K562 (cell line): ENCODE measurements at regions not wholly inside any gene's neighbourhood (a gene's known extent, or its start where the extent isn't known, plus 50 kb on each side); places are given as distances from the start of the nearest gene placed in this dataset.

Experiments used
- ATAC-seq: fragments of 200-7000 bp; cut with Tn5 transposase; 3 replicates; pipeline ENCODE4 v1.9.1; 2020; ENCODE audit warnings: moderate library complexity
- BruUV-seq: library from RNA; stranded (reverse); fragments of 400-500 nt; replicated peaks from 2 replicates; lab custom pipeline; 2021; lab: Mats Ljungman, UMichigan
- CTCF ChIA-PET: fragments of 300-600 bp; formaldehyde crosslinking; extraction: SDS; loops from one replicate; lab custom pipeline; 2021; ENCODE audit warnings: low intra/inter-chr PET ratio; lab: Yijun Ruan, JAX
- POLR2A ChIA-PET: fragments of 300-600, 350-650 bp; sonication (Branson Sonifier 250); formaldehyde crosslinking; extraction: SDS; loops from one replicate; lab custom pipeline; 2021; ENCODE audit warnings: antibody characterized with exemption, inconsistent platforms; lab: Yijun Ruan, JAX
- DNase-seq, 4 experiments: peaks; one replicate each; pipeline versions ENCODE4 v3.0.0 to v3.0.0-alpha.2; 2011 to 2018; ENCODE audit warnings: low spot score in 3 of 4, mixed read lengths in 3 of 4; ENCODE audit errors: extremely low read depth in 1 of 4
- FAIRE-seq: peaks from 2 replicates; lab custom pipeline; 2011; peaks lifted over from hg19 to GRCh38; lab: Jason Lieb, UNC
- H2AFZ ChIP-seq: 2 replicates; pipeline ENCODE4 v1.6.0; 2011; ENCODE audit warnings: low read depth, low read length, control low read depth, inconsistent platforms
- H3K27ac ChIP-seq: fragments of 200-600 bp; 3 replicates; pipeline ENCODE4 v1.8.0; 2011; ENCODE audit warnings: low read depth, mild to moderate bottlenecking, control low read depth, inconsistent platforms, low read length, moderate library complexity, mixed read lengths; ENCODE audit errors: extremely low read depth
- H3K27me3 ChIP-seq, 2 experiments: fragments of 300-600 bp in 1 of 2; 2 replicates in 1 of 2; 3 replicates in 1 of 2; pipeline versions ENCODE4 v1.6.0 to v1.8.0; 2011; ENCODE audit warnings: inconsistent platforms in 2 of 2, low read length in 2 of 2, mild to moderate bottlenecking in 1 of 2, mixed read lengths in 1 of 2, moderate library complexity in 1 of 2; ENCODE audit not compliant: control insufficient read depth in 2 of 2, insufficient read depth in 2 of 2
- H3K36me3 ChIP-seq: fragments of 300-600 bp; 3 replicates; pipeline ENCODE4 v1.8.0; 2011; ENCODE audit warnings: mild to moderate bottlenecking, low read length, inconsistent platforms; ENCODE audit not compliant: control insufficient read depth, insufficient read depth
- H3K4me1 ChIP-seq, 2 experiments: fragments of 200-600 bp in 1 of 2; replicated peaks in 1 of 2; 2 replicates in 1 of 2; 3 replicates in 1 of 2; pipeline versions ENCODE4 v1.5.1 to v1.8.0; 2011; ENCODE audit warnings: inconsistent platforms in 2 of 2, low read length in 2 of 2, mild to moderate bottlenecking in 1 of 2, mixed read lengths in 1 of 2, moderate library complexity in 1 of 2; ENCODE audit not compliant: control insufficient read depth in 2 of 2, insufficient read depth in 2 of 2
- H3K4me2 ChIP-seq: 2 replicates; pipeline ENCODE4 v1.6.1; 2011; ENCODE audit warnings: low read length, control low read depth, inconsistent platforms, mixed read lengths; ENCODE audit not compliant: insufficient read depth
- H3K4me3 ChIP-seq: fragments of 200-600 bp; sonication (generic), shearing (Covaris generic); 2 replicates; pipeline ENCODE4 v1.5.1; 2016; ENCODE audit warnings: control low read depth, inconsistent platforms
- H3K79me2 ChIP-seq: fragments of 200-600 bp; 3 replicates; pipeline ENCODE4 v1.8.0; 2011; ENCODE audit warnings: low read length, inconsistent platforms; ENCODE audit not compliant: control insufficient read depth, insufficient read depth
- H3K9ac ChIP-seq, 2 experiments: 2 replicates each; pipeline versions ENCODE4 v1.6.0 to v1.6.1; 2011; ENCODE audit warnings: low read depth in 2 of 2, low read length in 2 of 2, control low read depth in 1 of 2, inconsistent platforms in 1 of 2, mild to moderate bottlenecking in 1 of 2, mixed read lengths in 1 of 2; ENCODE audit not compliant: insufficient read depth in 1 of 2
- H3K9me1 ChIP-seq: one replicate; pipeline ENCODE4 v1.6.0; 2011; ENCODE audit warnings: inconsistent platforms, mild to moderate bottlenecking, low read length, moderate library complexity; ENCODE audit not compliant: control insufficient read depth, insufficient read depth
- H3K9me3 ChIP-seq: replicated peaks from 2 replicates; pipeline ENCODE4 v1.5.1; 2011; ENCODE audit warnings: low read depth, low read length, inconsistent platforms; ENCODE audit not compliant: control insufficient read depth, insufficient read depth
- H4K20me1 ChIP-seq: replicated peaks from 2 replicates; pipeline ENCODE4 v1.6.1; 2011; ENCODE audit warnings: low read length, inconsistent platforms, mixed read lengths; ENCODE audit not compliant: control insufficient read depth, insufficient read depth
- CREM ChIP-seq: IDR thresholded peaks from 2 replicates; pipeline ENCODE4 v1.6.1; 2014; ENCODE audit warnings: antibody characterized with exemption, low read depth
- DMBX1 ChIP-seq: fragments of 250-450 bp; sonication (Bioruptor Pico); IDR thresholded peaks from 2 replicates; pipeline ENCODE4 v1.8.0; 2022; ENCODE audit warnings: inconsistent platforms, mild to moderate bottlenecking, moderate library complexity, borderline replicate concordance
- DPF2 ChIP-seq: fragments of 450-650 bp; IDR thresholded peaks from 2 replicates; pipeline ENCODE4 v1.6.1; 2016
- EZH2 ChIP-seq: IDR thresholded peaks from 2 replicates; pipeline ENCODE4 v1.6.1; 2012; ENCODE audit warnings: low read depth, mild to moderate bottlenecking, inconsistent platforms, low read length, borderline replicate concordance
- FOXK1 ChIP-seq: sonication (generic); formaldehyde crosslinking; IDR thresholded peaks from 2 replicates; pipeline ENCODE4 v1.8.0; 2022; ENCODE audit warnings: missing genetic modification reagents, mild to moderate bottlenecking, borderline replicate concordance
- FOXM1 ChIP-seq, 2 experiments: fragments of 450-650 bp in 1 of 2; sonication (generic) in 1 of 2; formaldehyde crosslinking in 1 of 2; IDR thresholded peaks; 2 replicates each; pipeline versions ENCODE4 v1.6.1 to v1.9.0; 2017 to 2022; ENCODE audit warnings: low read depth in 2 of 2, mild to moderate bottlenecking in 2 of 2, missing genetic modification reagents in 1 of 2, moderate library complexity in 1 of 2
- HIVEP1 ChIP-seq: fragments of 250-450 bp; sonication (Bioruptor Pico); IDR thresholded peaks from 2 replicates; pipeline ENCODE4 v1.4.0; 2020; ENCODE audit warnings: mild to moderate bottlenecking
- HNRNPL ChIP-seq: fragments of 200-400 bp; formaldehyde crosslinking; IDR thresholded peaks from 2 replicates; pipeline ENCODE4 v1.6.1; 2017; ENCODE audit warnings: low read depth, mild to moderate bottlenecking, low read length
- NFE2L1 ChIP-seq: fragments of 450-650 bp; IDR thresholded peaks from 2 replicates; pipeline ENCODE4 v1.6.1; 2016; ENCODE audit warnings: missing genetic modification characterization, low read depth, mild to moderate bottlenecking, missing compliant biosample characterization, moderate library complexity, borderline replicate concordance
- NRF1 ChIP-seq, 2 experiments: fragments of 450-650 bp; IDR thresholded peaks in 1 of 2; conservative IDR thresholded peaks in 1 of 2; 2 replicates each; pipeline ENCODE4 v1.6.1; 2014; ENCODE audit warnings: mild to moderate bottlenecking in 2 of 2
- RAD51 ChIP-seq: fragments of 450-650 bp; IDR thresholded peaks from 2 replicates; pipeline ENCODE4 v1.7.1; 2016; ENCODE audit warnings: low read depth, mild to moderate bottlenecking, borderline replicate concordance
- RBM14 ChIP-seq: fragments of 200-400 bp; formaldehyde crosslinking; IDR thresholded peaks from 2 replicates; pipeline ENCODE4 v1.6.1; 2018; ENCODE audit warnings: low read depth, mild to moderate bottlenecking, low read length, moderate library complexity, borderline replicate concordance; ENCODE audit not compliant: insufficient read depth
- SAFB2 ChIP-seq: fragments of 200-400 bp; formaldehyde crosslinking; IDR thresholded peaks from 2 replicates; pipeline ENCODE4 v1.6.1; 2018; ENCODE audit warnings: borderline replicate concordance, low read length, low read depth, moderate library complexity; ENCODE audit not compliant: severe bottlenecking
- SIN3B ChIP-seq: fragments of 450-650 bp; IDR thresholded peaks from 2 replicates; pipeline ENCODE4 v1.6.1; 2017; ENCODE audit warnings: low read depth, mild to moderate bottlenecking, moderate library complexity
- SRSF7 ChIP-seq: fragments of 200-400 bp; formaldehyde crosslinking; optimal IDR thresholded peaks from 2 replicates; pipeline ENCODE3; 2017; ENCODE audit warnings: mild to moderate bottlenecking, low read depth, low read length
- ZC3H8 ChIP-seq: fragments of 450-650 bp; IDR thresholded peaks from 2 replicates; pipeline ENCODE4 v1.6.1; 2017
- ZFP1 ChIP-seq: fragments of 450-650 bp; formaldehyde crosslinking; IDR thresholded peaks from 2 replicates; pipeline ENCODE4 v1.4.0; 2020; ENCODE audit warnings: mild to moderate bottlenecking, mixed read lengths
- ZNF445 ChIP-seq: fragments of 250-450 bp; sonication (Bioruptor Pico); IDR thresholded peaks from 2 replicates; pipeline ENCODE4 v1.4.0; 2020; ENCODE audit warnings: low read depth, mild to moderate bottlenecking, moderate library complexity
- ZNF668 ChIP-seq: fragments of 250-450 bp; sonication (Bioruptor Pico); IDR thresholded peaks from 2 replicates; pipeline ENCODE4 v1.8.0; 2022; ENCODE audit warnings: mild to moderate bottlenecking, inconsistent platforms
- WGBS: fragments of 100-300 bp; shearing (Covaris generic); methylation state at CpG from one replicate; pipeline ENCODE4 v1.1.6; 2016; ENCODE audit warnings: low coverage, mixed read lengths; ENCODE audit not compliant: insufficient coverage; ENCODE audit errors: missing lambda C conversion rate; 5-methylcytosine and 5-hydroxymethylcytosine counted together
- in situ Hi-C: fragments of 300-500 bp; cut with MboI; formaldehyde crosslinking; loops from 4 replicates; pipeline ENCODE4 v1.15.0; 2018; ENCODE audit warnings: inconsistent platforms, mixed read lengths
- intact Hi-C: fragments of 100-400 bp; cut with micrococcal nuclease; formaldehyde crosslinking; loops from 2 replicates; pipeline ENCODE4 v1.14.2; 2022

- DNase-seq (no peak), ATAC-seq (no peak), FAIRE-seq (no peak)
- Histone ChIP-seq H3K9me1 (no peaks in the 10 kb centered on the region), H3K79me2 (no peaks in the 10 kb centered on the region), H3K27ac (no peak overlapping the region), H3K27me3 (no peaks in the 10 kb centered on the region), H3K9me3 (no peaks in the 10 kb centered on the region), H2AFZ (no peak overlapping the region), H3K4me3 (no peak overlapping the region), H3K36me3 (no peaks in the 10 kb centered on the region), H3K4me2 (no peak overlapping the region), H3K4me1 (no peaks in the 10 kb centered on the region), H3K9ac (no peak overlapping the region), H4K20me1 (no peaks in the 10 kb centered on the region; the same call in 1 of the 2 replicates)
- CTCF ChIA-PET: no interaction called here
- POLR2A ChIA-PET: interaction anchor here (0.5 to 0.6 kb wide), 2 partner anchors 731 to 1468 kb away, joined by 3 read pairs; no protein-coding TSS in a partner anchor
- TF ChIP-seq ZFP1: no peak
- no peak for TF ChIP-seq DPF2
- no peak for TF ChIP-seq SIN3B
- TF ChIP-seq NRF1 (conservative IDR thresholded peaks at IDR 0.05 in 1 of 2, IDR thresholded peaks at IDR 0.05 in 1 of 2): no peak
- TF ChIP-seq EZH2: no peak
- TF ChIP-seq CREM: no peak
- 0% methylated on average over 2 of the region's 2 CpGs for WGBS
- intact Hi-C loops: no loop called here
- BruUV-seq: no TSS peak
- in situ Hi-C loops: no loop called here
Observed at GRCh38 chr11:112812729-112813128, 148.5 kb upstream of the NCAM1 start.

GRCh38 chr11:112814168-112814567 is 147.1 kb upstream of the NCAM1 start:
- Histone ChIP-seq H3K4me1 (no peaks in the 10 kb centered on the region), H2AFZ (no peak overlapping the region), H3K4me2 (no peak overlapping the region), H3K27me3 (no peaks in the 10 kb centered on the region), H4K20me1 (no peaks in the 10 kb centered on the region; the same call in 1 of the 2 replicates), H3K79me2 (no peaks in the 10 kb centered on the region), H3K9ac (no peak overlapping the region), H3K9me1 (no peaks in the 10 kb centered on the region), H3K27ac (no peak overlapping the region), H3K36me3 (no peaks in the 10 kb centered on the region), H3K9me3 (no peaks in the 10 kb centered on the region), H3K4me3 (no peak overlapping the region)
- intact Hi-C loops (no loop called here), in situ Hi-C loops (no loop called here)
- ATAC-seq (no peak), DNase-seq (no peak), FAIRE-seq (no peak)
- BruUV-seq: no TSS peak
- CTCF ChIA-PET: no interaction called here
- WGBS: 0% methylated on average over 4 of the region's 4 CpGs
- POLR2A ChIA-PET: no interaction called here
- TF ChIP-seq FOXM1 (IDR thresholded peaks at IDR 0.05; ENCODE audit: low read depth): no peak
- TF ChIP-seq FOXM1 (CRISPR knock-in tag; IDR thresholded peaks at IDR 0.05; ENCODE audit: low read depth): no peak
- TF ChIP-seq DMBX1 (CRISPR knock-in tag): no peak
- TF ChIP-seq RAD51: no peak
- no peak for TF ChIP-seq SAFB2
- TF ChIP-seq FOXK1 (CRISPR knock-in tag): no peak
- TF ChIP-seq ZC3H8: no peak
- TF ChIP-seq ZNF668 (CRISPR knock-in tag): no peak
- TF ChIP-seq RBM14: no peak
- no peak for TF ChIP-seq NFE2L1 (tag)
- TF ChIP-seq HNRNPL: no peak
- TF ChIP-seq ZNF445 (CRISPR knock-in tag): no peak
- TF ChIP-seq SRSF7: no peak
- no peak for TF ChIP-seq HIVEP1 (CRISPR knock-in tag)
